GM04504 (cell line): ENCODE measurements at regions not wholly inside any gene's neighbourhood (a gene's known extent, or its start where the extent isn't known, plus 50 kb on each side); places are given as distances from the start of the nearest gene placed in this dataset.

Source experiments
- DNase-seq: peaks from one replicate; pipeline ENCODE4 v3.0.0-alpha.2; 2012; ENCODE audit warnings: low read depth

DNA sequence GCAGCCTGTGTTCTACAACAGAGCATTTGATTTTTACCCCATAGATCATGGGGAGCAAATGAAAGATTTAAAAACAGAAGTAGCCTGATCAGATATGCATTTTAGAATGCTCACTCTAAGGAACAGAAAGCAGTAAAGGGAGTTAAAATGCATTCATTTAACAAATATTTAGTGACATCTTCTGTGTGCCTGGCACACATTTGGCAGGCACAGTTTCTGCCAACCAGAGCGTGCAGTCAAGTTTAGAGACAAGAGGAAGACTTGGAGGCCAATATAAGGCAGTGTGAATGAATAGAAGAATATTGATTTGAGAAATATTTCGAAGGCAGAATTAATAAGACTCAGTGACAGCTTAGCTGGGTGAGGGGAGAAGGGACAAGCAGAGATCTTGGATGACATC, 210.1 kb downstream of the KDR start:
- DNase-seq = no peak

DNA sequence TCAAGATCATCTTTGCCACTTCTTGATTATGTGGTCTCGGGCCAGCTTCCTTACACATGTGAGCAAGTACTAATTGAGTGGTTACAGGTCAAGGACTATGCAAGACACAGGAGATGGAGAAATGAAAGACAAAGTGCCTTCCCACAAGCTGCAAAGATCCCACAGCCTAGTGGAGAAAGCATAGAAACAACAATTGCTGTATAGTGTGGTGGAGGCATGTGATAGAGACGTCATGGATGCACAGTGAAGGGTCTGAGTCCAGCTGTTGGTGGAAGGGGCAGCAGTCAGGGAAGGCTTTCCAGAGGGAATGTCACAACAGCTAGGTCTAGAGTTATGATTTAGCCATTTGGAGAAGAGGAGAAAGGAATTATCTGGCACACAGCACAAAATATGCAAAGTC, 210.6 kb downstream of the KDR start:
- DNase-seq = no peak

GRCh38 chr4:54913751-54914526, 211.5 kb downstream of the KDR start:
- no peak for DNase-seq

GRCh38 chr4:54912155-54912554, 213.2 kb downstream of the KDR start:
- no peak for DNase-seq

DNA sequence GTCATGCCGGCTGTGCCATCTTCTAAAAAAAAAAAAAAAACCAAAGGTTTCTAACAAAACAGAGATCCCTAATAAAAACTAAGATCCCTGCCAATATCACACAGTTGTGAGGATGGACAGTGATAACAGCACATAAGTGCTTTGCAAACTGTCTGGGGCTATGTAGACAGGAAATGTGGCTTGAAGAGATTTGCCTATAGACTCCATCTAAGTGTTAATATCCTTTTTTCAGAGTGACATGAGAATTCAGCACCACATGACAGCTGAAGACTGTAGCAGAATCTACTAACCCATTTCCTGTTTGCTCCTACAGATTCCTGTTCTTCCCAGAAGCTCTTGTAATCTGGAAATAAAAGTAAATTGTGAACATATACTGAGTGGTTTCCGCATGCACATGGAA, 215.4 kb downstream of the KDR start:
- no peak for DNase-seq

GRCh38 chr4:54908763-54909162, 216.6 kb downstream of the KDR start:
- DNase-seq = no peak

- no peak for DNase-seq
These were observed 220.4 kb downstream of the KDR start for GRCh38 chr4:54904953-54905352.

GRCh38 chr4:54902976-54903375, 222.4 kb downstream of the KDR start:
- DNase-seq = no peak

DNA sequence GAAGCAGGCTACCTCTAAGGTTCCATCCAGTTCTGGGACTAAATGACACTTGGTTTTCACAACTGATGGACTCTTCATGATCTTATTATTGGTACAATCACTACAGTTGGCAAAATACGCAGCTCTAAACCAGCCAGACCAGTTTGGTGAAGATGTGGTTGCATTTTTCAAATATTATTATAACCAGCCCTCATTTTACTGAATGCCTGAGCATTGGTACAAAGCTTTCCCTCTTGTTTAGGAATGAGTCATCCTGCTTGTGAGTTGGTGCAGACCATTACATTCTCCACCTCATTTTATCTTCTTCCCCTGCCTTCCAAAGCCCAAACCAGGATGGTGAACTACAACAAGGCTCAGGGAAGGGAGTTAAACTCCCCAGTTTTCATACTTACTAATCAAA, 223.1 kb downstream of the KDR start:
- DNase-seq = peak; percentile 5

- no peak for DNase-seq
These were observed 224.2 kb downstream of the KDR start for GRCh38 chr4:54901202-54901601.

DNA sequence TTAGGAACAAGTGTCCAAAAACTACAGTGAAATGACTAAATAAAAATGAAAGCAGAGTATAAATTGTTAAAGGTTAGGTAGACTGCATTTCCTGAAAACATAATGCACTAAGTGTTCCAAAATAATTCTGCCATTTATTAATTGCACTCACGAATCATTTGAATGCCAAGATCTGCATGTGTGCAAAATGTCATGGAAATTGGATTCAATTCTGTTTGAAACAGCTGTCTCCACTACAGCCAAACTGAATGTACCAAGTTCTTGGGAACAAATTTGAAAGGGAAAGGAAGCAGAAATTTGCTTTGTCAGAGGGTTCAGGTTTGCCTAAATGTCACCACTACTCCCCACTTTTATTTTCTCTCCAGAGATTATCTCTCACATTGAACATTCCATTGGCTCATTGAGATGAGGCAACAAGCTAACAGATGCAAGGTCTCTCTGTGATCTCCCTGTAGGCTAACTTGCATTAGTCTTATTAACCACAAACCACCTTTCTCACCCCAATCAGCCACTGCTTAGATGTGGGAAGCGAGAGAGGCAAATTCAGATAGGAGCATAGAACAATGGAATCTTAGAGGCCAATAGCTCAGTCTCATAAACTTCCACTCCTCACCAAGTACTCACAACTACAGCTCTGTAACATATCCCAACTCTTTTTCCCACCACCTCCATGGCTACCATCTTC, 226.6 kb downstream of the KDR start:
- DNase-seq = no peak

DNA sequence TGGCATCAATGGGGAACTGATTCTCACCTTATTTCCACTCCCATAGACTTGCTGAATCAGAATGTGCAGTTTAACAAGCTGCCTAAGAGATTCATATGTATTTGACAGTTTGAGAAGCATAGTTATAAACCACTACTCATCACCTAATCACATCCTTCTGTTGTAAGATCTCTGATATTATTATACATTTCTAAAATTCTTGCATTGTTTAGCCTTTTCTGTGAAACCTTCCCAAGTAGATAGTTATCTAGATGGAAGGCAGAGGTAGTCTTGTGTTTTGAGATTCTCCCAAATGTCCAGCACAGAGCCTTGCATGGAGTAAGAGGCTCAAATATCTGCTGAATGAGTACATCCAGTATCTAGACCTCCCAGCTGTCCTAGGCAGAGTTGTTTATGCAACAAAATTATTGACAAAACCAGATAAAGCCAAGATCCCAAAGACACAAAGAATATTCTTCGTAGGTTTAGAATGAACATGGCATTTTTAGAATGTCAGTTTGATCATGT, 227.3 kb downstream of the KDR start:
- DNase-seq = peak; percentile 8

- no peak for DNase-seq
These were observed 227.8 kb downstream of the KDR start for GRCh38 chr4:54897590-54897989.

DNA sequence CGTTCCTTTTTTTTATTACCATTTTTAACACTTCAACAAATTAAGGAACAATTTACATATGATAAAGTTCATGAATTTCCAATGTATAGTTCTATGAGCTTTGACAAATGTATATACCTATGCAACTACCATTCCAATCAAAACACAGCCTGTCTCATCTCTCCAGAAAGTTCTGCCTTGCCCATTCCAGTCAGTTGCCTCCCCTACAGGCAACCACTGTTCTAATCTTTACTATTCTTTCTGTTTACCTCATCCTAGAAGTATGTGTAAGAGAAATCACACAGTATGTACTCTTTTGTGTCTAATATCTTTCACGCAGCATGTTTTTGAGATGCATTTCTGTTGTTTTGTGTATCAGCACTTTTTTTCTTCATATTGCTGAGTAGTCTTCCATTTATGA, 224.9 kb downstream of the KIT start:
- DNase-seq = no peak

GRCh38 chr4:54879576-54879975, 221.8 kb downstream of the KIT start:
- peak; percentile 15 for DNase-seq

- peak; percentile 9 for DNase-seq
These were observed 219.2 kb downstream of the KIT start for GRCh38 chr4:54877006-54877405.

GRCh38 chr4:54872261-54872660, 214.5 kb downstream of the KIT start:
- DNase-seq = peak; percentile 40

DNA sequence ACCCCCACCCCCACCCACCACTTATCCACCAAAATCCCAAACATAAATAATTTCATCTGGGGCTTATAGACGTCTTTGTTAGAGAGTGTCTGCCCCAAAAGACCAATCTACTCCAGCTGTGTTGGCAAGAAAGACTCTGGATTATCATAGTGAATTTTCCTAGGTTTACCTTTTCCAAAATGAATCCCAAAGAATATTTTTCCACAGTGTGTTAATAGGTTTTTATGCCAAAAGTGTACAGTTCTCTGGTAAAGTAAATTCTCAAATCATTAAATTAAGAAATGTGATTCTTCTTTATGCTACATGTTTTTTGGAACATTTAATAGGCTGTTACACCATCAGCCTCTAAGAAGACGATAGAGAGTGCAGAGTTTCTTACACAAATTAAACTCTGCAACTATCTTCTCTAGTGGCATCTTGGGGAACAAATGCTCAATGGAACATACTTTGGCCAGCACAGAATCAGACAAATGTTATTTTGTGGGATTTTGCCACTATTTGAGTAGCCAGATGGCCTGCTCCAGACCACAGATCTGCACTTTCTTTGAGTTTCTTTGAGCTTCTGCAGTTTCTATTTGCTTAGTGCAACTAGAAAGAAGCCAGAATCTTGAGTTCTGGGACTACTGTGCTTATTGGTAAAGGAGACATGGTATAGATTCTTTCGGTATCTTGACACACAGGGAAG, 206.0 kb downstream of the KIT start:
- DNase-seq = no peak

DNA sequence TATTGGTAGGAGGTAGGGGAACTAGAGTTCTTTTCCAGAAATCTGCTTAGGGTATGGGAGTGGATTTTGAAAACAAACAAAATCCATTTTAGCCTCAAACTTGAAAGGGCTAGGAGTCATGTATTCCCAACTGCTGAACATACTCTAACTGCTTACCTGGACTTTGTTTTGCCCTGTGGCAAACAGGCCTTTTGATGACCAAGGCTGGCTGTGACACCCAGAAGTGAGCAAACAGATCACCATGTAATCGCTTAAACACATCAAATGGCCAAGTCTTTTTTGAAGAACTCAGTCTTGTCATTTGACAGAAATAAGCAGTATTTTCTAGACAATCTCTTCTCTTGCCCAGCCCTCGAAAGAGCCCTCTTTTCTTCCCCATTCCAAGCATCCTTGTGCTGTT, 203.4 kb downstream of the KIT start:
- no peak for DNase-seq

- DNase-seq = no peak
These were observed 197.6 kb downstream of the KIT start for GRCh38 chr4:54855191-54855854.

DNA sequence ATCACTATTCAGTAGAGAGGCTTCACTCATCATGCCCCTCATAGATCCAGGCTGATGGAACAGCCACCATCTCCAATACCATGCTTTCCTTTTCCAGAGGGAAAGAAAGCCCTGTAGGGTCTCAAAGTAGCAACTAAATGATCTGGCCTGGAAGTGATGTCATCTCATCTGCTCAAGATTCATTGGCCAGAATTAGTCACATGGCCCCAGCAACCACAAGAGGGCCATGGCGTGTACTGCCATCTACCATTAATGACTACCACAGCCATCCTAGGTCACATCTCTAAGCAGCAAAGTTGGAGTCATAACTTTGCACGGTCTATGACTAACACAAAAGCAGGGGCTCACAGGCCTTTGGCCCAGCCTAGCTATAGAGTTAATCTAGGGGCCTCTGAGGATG, 194.8 kb downstream of the KIT start:
- no peak for DNase-seq

DNA sequence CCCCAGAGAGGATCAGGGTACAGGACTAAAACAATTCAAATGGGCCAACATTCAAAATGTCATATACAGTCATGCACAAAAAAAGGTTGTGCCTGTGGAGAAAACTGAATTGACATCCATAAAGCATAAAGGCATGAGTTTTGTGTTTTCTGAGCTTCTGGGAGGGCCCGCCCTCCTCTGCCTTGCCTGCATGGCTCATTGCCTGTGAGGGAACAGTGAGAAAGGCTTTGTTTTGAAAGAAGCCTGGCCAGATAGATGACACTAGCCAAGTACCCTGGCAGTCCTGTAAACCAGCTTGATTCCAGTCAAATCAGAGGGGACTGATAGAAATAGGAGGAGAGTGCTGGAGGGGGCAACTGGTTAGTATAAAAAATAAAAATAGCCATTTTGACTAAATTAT, 194.3 kb downstream of the KIT start:
- no peak for DNase-seq
